ENCODE measurements at regions not wholly inside any gene's neighbourhood (a gene's known extent, or its start where the extent isn't known, plus 50 kb on each side); places are given as distances from the start of the nearest gene placed in this dataset.
A peak's percentile ranks its signal among the peaks of the same experiment; 100 is the strongest.

DNA sequence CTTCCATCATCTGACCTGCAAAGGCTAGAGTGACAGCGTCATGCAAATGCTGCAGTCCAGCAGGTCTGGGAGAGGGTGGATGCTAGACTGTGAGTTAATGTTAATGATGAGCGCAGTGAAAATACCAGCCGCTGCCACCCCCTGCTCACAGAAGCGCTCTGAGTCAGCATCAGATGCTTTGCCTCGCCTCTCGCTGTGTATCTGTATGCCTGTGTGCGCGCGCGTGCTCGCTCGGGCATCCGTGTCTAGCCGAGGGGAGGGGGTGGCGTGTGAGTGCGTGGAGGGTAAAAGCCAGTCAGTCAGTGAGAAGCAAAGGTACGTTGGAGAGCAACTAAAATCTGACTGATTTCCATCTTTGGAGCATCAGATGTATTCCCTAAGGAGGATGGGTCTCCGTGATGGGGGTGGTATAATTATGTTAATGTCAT, 858.7 kb downstream of the USP25 start:
- Mint-ChIP-seq H3K4me3 (no peak overlapping the region), H3K9me3 (no peaks in the 10 kb centered on the region), H3K27ac (no peak overlapping the region), H3K4me1 (peaks cover 22% of the 10 kb centered on the region), H3K36me3 (peaks cover 5% of the 10 kb centered on the region), H3K27me3 (ENCODE audit: low read depth) (no peaks in the 10 kb centered on the region)
- DNase-seq (ENCODE audit: low spot score in 2 of 2, unreplicated experiment in 2 of 2) = peak in 1 of 2 experiments; percentile 38
- TF ChIP-seq, protein P1, sequence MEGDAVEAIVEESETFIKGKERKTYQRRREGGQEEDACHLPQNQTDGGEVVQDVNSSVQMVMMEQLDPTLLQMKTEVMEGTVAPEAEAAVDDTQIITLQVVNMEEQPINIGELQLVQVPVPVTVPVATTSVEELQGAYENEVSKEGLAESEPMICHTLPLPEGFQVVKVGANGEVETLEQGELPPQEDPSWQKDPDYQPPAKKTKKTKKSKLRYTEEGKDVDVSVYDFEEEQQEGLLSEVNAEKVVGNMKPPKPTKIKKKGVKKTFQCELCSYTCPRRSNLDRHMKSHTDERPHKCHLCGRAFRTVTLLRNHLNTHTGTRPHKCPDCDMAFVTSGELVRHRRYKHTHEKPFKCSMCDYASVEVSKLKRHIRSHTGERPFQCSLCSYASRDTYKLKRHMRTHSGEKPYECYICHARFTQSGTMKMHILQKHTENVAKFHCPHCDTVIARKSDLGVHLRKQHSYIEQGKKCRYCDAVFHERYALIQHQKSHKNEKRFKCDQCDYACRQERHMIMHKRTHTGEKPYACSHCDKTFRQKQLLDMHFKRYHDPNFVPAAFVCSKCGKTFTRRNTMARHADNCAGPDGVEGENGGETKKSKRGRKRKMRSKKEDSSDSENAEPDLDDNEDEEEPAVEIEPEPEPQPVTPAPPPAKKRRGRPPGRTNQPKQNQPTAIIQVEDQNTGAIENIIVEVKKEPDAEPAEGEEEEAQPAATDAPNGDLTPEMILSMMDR (IDR thresholded peaks at IDR 0.05; ENCODE audit: unreplicated experiment) = no peak

DNA sequence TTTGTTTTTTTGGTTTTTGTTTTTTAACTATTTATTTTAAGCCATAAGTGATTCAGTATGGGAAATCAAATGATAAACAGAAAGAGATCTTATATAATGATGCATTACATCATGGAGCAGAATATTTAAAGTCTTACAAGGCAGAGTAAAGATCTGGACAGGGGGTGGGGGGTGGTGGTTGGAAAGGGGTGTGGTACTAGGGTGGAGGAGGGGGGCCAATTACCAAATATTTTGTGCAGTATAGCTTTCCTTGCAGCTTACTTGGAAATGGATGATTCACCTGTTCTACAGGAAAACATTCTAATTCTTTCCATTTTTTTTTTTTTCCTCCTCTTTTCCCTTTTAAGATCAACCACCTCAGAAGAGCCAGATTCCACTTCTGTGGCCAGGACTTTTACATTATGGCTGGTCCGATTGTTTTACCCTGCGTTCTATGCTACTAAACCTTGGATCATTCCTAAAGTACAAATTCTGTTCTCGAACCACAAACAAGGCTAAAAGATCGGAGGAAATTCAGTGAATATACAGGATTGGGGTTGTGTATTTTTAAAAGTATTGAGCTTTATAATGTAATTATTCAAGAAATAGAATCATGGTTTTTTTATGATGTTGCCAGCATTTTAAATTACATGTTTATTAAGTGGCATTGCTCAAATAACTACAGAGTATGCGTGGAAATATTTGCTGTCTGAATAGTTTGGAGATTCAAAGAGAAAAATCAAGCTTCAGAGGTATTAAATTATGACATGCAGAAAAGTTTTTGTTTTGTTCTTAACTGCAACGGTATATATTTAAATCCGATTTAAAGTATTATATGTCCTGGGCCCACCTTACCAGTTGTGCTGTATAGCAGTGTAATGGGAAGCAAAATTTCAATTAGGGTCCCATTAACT, 859.5 kb downstream of the USP25 start:
- TF ChIP-seq, protein P1 (IDR thresholded peaks at IDR 0.05; ENCODE audit: unreplicated experiment) = no peak
- no peak overlapping the region for H3K27ac Mint-ChIP-seq

DNA sequence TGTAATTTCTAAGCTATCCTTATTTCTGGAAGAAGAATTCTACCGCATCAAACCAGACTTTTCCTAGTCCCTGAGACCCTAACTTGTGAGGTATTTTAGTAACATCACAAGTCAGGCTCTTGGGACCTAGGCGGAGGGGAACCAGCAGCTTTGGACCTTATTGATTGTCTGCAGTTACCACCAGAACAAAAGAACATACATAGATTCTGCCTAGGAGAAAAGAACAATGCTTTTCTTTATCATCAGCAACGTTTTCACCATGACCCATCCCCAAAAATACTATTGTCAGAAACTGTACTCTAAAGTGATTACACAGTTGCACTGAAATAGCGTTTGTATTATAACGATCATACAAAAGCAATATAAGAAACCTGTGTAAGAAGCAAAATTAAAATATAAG, 860.4 kb downstream of the USP25 start:
- Mint-ChIP-seq H3K4me1 (peaks cover 33% of the 10 kb centered on the region), H3K4me3 (no peak overlapping the region), H3K9me3 (no peaks in the 10 kb centered on the region), H3K27me3 (ENCODE audit: low read depth) (no peaks in the 10 kb centered on the region), H3K36me3 (peaks cover 3% of the 10 kb centered on the region), H3K27ac (peak overlapping the region; percentile 23)
- no peak for DNase-seq (ENCODE audit: low spot score in 2 of 2, unreplicated experiment in 2 of 2)
- TF ChIP-seq, protein P1 (IDR thresholded peaks at IDR 0.05; ENCODE audit: unreplicated experiment) = no peak

More for the DNA sequence above, 859.5 kb downstream of the USP25 start:
- Mint-ChIP-seq H3K4me1 (peaks cover 28% of the 10 kb centered on the region), H3K27me3 (ENCODE audit: low read depth) (no peaks in the 10 kb centered on the region), H3K4me3 (no peak overlapping the region), H3K36me3 (peaks cover 2% of the 10 kb centered on the region), H3K9me3 (no peaks in the 10 kb centered on the region)
- DNase-seq (ENCODE audit: low spot score in 2 of 2, unreplicated experiment in 2 of 2) = no peak

DNA sequence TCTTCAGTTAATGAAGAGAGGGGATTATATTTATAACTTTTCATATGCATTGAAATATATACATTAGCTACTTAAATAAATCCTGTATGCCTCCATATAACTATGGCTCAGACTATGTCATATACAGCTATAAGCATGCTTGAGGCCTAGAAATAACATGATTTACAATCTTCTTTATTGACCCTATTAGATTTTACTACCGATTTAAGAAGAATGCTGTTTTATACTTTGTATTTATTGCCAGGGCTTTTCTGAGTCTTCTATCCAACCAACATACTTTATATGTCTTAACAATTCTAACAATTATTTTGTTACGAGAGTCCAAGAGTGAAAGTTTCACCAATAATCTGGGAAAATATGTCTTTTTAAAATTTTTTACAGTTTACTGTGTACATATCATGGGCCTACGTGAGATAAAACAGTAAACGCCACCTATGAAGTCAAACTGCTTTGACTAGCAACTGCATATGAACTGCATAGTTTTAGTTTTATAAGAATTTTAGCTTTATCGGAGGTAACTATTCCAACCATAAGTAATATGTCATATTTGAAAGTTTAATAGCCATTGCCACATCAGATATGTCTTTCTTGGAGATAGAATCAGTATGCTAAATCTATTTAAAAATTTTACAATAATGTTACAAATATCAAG, 861.0 kb downstream of the USP25 start:
- TF ChIP-seq, protein P1 (IDR thresholded peaks at IDR 0.05; ENCODE audit: unreplicated experiment) = no peak
- no peaks in the 10 kb centered on the region for H3K9me3 Mint-ChIP-seq
- no peaks in the 10 kb centered on the region for H3K27me3 Mint-ChIP-seq (ENCODE audit: low read depth)
- peak overlapping the region; percentile 54 for H3K27ac Mint-ChIP-seq
- H3K36me3 Mint-ChIP-seq = peaks cover 3% of the 10 kb centered on the region
- no peak for DNase-seq (ENCODE audit: low spot score in 2 of 2, unreplicated experiment in 2 of 2)
- H3K4me1 Mint-ChIP-seq = peaks cover 33% of the 10 kb centered on the region
- H3K4me3 Mint-ChIP-seq = no peak overlapping the region

DNA sequence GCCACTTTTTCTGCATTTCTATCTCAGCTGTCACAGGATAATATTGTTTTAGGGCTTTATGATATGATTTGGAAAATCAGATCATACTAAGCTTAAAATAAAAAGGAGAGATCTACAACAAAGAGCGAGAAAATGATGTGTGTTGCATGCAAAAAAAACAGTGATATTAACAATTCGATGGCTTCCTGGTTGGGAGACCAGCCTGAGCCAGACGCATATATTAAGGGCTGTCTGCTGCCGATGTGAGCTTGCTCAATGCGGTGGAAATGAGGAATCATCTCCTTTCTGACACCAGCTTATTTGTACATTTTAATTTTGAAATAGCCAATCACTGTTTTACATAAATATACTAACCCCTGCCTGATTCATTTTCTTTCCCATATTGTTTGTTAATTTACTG, 862.6 kb downstream of the USP25 start:
- Mint-ChIP-seq H3K4me1 (peaks cover 30% of the 10 kb centered on the region), H3K36me3 (peaks cover 8% of the 10 kb centered on the region), H3K9me3 (peaks cover 6% of the 10 kb centered on the region), H3K27me3 (ENCODE audit: low read depth) (no peaks in the 10 kb centered on the region), H3K27ac (peak overlapping the region; percentile 47), H3K4me3 (no peak overlapping the region)
- no peak for DNase-seq (ENCODE audit: low spot score in 2 of 2, unreplicated experiment in 2 of 2)
- TF ChIP-seq, protein P1 (IDR thresholded peaks at IDR 0.05; ENCODE audit: unreplicated experiment) = no peak

Measured in mesothelial cell of epicardium (in vitro differentiated cells).